ENCODE measurements at regions not wholly inside any gene's neighbourhood (a gene's known extent, or its start where the extent isn't known, plus 50 kb on each side); places are given as distances from the start of the nearest gene placed in this dataset.

DNA sequence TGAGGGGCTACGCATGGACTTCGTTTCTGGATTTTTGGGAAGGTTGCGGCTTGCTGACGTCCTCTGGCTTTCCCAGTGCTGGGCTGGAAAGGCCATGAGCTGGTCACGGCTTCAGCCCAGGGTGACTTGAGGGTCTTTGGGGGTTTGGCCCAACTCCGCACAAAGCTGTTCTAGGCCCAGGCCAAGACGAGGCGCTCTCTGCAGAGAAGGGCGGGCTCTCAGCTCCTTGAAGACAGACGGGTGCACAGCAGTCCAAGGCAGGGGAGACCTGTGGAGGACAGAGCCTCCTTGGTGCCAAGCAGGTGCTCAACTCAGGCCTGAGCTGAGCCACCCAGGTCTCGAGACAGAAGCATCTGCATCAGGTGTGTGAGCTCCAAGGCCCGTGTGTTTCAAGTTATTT, 1003.7 kb downstream of the BRD1 start:
- no peak for TF ChIP-seq POLR2AphosphoS5 (IDR thresholded peaks at IDR 0.05; ENCODE audit: low read depth)
- TF ChIP-seq, protein P1, sequence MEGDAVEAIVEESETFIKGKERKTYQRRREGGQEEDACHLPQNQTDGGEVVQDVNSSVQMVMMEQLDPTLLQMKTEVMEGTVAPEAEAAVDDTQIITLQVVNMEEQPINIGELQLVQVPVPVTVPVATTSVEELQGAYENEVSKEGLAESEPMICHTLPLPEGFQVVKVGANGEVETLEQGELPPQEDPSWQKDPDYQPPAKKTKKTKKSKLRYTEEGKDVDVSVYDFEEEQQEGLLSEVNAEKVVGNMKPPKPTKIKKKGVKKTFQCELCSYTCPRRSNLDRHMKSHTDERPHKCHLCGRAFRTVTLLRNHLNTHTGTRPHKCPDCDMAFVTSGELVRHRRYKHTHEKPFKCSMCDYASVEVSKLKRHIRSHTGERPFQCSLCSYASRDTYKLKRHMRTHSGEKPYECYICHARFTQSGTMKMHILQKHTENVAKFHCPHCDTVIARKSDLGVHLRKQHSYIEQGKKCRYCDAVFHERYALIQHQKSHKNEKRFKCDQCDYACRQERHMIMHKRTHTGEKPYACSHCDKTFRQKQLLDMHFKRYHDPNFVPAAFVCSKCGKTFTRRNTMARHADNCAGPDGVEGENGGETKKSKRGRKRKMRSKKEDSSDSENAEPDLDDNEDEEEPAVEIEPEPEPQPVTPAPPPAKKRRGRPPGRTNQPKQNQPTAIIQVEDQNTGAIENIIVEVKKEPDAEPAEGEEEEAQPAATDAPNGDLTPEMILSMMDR (IDR thresholded peaks at IDR 0.05; ENCODE audit: insufficient read depth, low read length) = no peak
- no peak for TF ChIP-seq GABPA (IDR thresholded peaks at IDR 0.05; ENCODE audit: low read depth)
- no peak for TF ChIP-seq REST (IDR thresholded peaks at IDR 0.05; ENCODE audit: insufficient replicate concordance, low read depth)
- TF ChIP-seq SPI1 (IDR thresholded peaks at IDR 0.05; ENCODE audit: borderline replicate concordance, low read depth) = no peak

All from HL-60 (cell line).